HL-60 (cell line): ENCODE measurements at regions not wholly inside any gene's neighbourhood (a gene's known extent, or its start where the extent isn't known, plus 50 kb on each side); places are given as distances from the start of the nearest gene placed in this dataset.

Experiments
- DNase-seq, 2 experiments: peaks; one replicate each; pipeline ENCODE4 v3.0.0-alpha.2; 2010 to 2020; ENCODE audit warnings: low read depth in 1 of 2, low spot score in 1 of 2
- H3K27ac ChIP-seq: fragments of 250-450 bp; sonication (Bioruptor Pico); replicated peaks from 2 replicates; pipeline ENCODE4 v1.5.1; 2020; ENCODE audit warnings: mild to moderate bottlenecking, moderate library complexity
- H3K27me3 ChIP-seq: fragments of 250-450 bp; sonication (Bioruptor Pico); 2 replicates; pipeline ENCODE4 v1.5.1; 2021; ENCODE audit warnings: mild to moderate bottlenecking, moderate library complexity; ENCODE audit not compliant: insufficient read depth, poor library complexity, severe bottlenecking
- H3K4me3 ChIP-seq: replicated peaks from 2 replicates; pipeline ENCODE4 v1.5.1; 2011; ENCODE audit warnings: mild to moderate bottlenecking, control low read depth, low read length; ENCODE audit not compliant: insufficient read depth
- GABPA ChIP-seq: IDR thresholded peaks from 2 replicates; pipeline ENCODE4 v1.6.1; 2012; ENCODE audit warnings: low read depth
- POLR2AphosphoS5 ChIP-seq: IDR thresholded peaks from 2 replicates; pipeline ENCODE4 v1.6.1; 2012; ENCODE audit warnings: low read depth
- REST ChIP-seq: IDR thresholded peaks from 2 replicates; pipeline ENCODE4 v1.6.1; 2012; ENCODE audit warnings: low read depth; ENCODE audit not compliant: insufficient replicate concordance
- SPI1 ChIP-seq: IDR thresholded peaks from 2 replicates; pipeline ENCODE4 v1.6.1; 2012; ENCODE audit warnings: low read depth, mild to moderate bottlenecking, borderline replicate concordance
- TF ChIP-seq, protein P1 (sequence below): IDR thresholded peaks from one replicate; pipeline ENCODE4 v1.5.1; 2011; ENCODE audit warnings: low read length, control low read depth, inconsistent platforms; ENCODE audit not compliant: insufficient read depth

- no peak overlapping the region for H3K27ac ChIP-seq
Measured at GRCh38 chr1:163267962-163268361, 53.8 kb upstream of the NUF2 start.

GRCh38 chr1:163271535-163271934, 50.2 kb upstream of the NUF2 start:
- Histone ChIP-seq H3K27me3 (no peaks in the 10 kb centered on the region), H3K27ac (no peak overlapping the region), H3K4me3 (no peak overlapping the region)
- TF ChIP-seq REST (no peak), SPI1 (no peak), POLR2AphosphoS5 (no peak), GABPA (no peak)
- TF ChIP-seq, protein P1, sequence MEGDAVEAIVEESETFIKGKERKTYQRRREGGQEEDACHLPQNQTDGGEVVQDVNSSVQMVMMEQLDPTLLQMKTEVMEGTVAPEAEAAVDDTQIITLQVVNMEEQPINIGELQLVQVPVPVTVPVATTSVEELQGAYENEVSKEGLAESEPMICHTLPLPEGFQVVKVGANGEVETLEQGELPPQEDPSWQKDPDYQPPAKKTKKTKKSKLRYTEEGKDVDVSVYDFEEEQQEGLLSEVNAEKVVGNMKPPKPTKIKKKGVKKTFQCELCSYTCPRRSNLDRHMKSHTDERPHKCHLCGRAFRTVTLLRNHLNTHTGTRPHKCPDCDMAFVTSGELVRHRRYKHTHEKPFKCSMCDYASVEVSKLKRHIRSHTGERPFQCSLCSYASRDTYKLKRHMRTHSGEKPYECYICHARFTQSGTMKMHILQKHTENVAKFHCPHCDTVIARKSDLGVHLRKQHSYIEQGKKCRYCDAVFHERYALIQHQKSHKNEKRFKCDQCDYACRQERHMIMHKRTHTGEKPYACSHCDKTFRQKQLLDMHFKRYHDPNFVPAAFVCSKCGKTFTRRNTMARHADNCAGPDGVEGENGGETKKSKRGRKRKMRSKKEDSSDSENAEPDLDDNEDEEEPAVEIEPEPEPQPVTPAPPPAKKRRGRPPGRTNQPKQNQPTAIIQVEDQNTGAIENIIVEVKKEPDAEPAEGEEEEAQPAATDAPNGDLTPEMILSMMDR: no peak
- no peak for DNase-seq

More at GRCh38 chr1:163267962-163268361, 53.8 kb upstream of the NUF2 start:
- DNase-seq: no peak
- no peaks in the 10 kb centered on the region for H3K27me3 ChIP-seq
- no peak overlapping the region for H3K4me3 ChIP-seq
- TF ChIP-seq GABPA: no peak
- no peak for TF ChIP-seq REST
- no peak for TF ChIP-seq SPI1
- TF ChIP-seq POLR2AphosphoS5: no peak
- TF ChIP-seq, protein P1: no peak
